ENCODE measurements at regions not wholly inside any gene's neighbourhood (a gene's known extent, or its start where the extent isn't known, plus 50 kb on each side); places are given as distances from the start of the nearest gene placed in this dataset.

DNA sequence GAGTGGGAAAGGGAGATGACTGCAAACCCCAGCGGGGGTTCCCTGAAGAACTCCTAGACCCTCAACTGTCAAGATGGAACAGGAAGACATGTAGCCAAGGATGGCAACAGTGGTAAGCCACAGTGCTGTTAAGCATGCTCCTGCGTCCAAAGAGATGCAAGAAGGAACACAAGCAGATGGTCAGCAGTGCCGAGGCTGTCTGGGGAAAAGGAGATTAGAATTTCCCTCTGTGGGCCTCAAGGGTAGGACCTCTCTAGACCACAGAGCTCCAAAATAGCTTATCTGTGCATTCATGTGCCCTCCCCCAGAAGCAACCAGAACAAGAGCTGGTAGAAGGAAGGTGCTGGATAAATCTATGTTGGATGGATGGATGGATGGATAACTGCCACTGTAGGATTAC, 82.0 kb upstream of the CPEB2 start:
- TF ChIP-seq, protein P1, sequence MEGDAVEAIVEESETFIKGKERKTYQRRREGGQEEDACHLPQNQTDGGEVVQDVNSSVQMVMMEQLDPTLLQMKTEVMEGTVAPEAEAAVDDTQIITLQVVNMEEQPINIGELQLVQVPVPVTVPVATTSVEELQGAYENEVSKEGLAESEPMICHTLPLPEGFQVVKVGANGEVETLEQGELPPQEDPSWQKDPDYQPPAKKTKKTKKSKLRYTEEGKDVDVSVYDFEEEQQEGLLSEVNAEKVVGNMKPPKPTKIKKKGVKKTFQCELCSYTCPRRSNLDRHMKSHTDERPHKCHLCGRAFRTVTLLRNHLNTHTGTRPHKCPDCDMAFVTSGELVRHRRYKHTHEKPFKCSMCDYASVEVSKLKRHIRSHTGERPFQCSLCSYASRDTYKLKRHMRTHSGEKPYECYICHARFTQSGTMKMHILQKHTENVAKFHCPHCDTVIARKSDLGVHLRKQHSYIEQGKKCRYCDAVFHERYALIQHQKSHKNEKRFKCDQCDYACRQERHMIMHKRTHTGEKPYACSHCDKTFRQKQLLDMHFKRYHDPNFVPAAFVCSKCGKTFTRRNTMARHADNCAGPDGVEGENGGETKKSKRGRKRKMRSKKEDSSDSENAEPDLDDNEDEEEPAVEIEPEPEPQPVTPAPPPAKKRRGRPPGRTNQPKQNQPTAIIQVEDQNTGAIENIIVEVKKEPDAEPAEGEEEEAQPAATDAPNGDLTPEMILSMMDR (IDR thresholded peaks at IDR 0.05), result no peak
- TF ChIP-seq EZH2 (IDR thresholded peaks at IDR 0.05), result no peak
